HL-60 (cell line): ENCODE measurements at regions not wholly inside any gene's neighbourhood (a gene's known extent, or its start where the extent isn't known, plus 50 kb on each side); places are given as distances from the start of the nearest gene placed in this dataset.

Experiments used
- POLR2AphosphoS5 ChIP-seq: IDR thresholded peaks from 2 replicates; pipeline ENCODE4 v1.6.1; 2012; ENCODE audit warnings: low read depth
- TF ChIP-seq, protein P1 (sequence below): IDR thresholded peaks from one replicate; pipeline ENCODE4 v1.5.1; 2011; ENCODE audit warnings: low read length, control low read depth, inconsistent platforms; ENCODE audit not compliant: insufficient read depth

DNA sequence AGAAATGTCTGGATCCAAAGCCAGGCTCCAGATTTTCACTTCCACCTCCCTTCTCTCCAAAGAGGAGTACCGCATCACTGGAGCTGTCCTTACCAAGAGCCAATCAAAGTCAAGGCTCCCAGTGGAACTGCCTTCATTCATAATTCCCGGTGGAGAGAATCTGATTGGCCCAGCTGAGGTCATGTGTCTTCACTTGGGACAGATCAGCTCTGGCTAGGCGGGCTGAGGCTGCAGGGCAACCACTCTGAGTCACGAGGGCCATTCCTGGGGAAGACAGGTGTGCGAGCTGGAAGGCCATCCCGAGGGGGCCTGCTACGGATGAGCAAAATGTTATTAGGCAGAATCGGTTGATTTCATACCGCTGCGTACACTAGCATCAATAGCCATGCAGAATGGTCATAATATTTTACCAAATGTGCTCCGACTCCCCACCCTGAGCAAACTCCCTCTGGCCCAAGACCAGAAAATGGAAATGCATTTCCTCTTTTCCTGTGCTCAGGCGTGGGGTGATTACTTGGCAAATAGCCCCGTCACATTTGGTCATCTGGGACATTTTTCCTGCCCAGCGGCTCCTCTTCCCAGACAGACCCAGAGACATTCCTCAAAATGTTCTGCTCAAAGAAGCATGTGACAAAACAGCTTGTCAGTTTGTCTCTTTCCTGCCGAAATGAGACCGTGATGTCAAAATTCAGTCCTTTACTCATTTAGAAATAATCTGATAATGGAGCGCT lies 111.1 kb downstream of the AIPL1 start:
- TF ChIP-seq, protein P1, sequence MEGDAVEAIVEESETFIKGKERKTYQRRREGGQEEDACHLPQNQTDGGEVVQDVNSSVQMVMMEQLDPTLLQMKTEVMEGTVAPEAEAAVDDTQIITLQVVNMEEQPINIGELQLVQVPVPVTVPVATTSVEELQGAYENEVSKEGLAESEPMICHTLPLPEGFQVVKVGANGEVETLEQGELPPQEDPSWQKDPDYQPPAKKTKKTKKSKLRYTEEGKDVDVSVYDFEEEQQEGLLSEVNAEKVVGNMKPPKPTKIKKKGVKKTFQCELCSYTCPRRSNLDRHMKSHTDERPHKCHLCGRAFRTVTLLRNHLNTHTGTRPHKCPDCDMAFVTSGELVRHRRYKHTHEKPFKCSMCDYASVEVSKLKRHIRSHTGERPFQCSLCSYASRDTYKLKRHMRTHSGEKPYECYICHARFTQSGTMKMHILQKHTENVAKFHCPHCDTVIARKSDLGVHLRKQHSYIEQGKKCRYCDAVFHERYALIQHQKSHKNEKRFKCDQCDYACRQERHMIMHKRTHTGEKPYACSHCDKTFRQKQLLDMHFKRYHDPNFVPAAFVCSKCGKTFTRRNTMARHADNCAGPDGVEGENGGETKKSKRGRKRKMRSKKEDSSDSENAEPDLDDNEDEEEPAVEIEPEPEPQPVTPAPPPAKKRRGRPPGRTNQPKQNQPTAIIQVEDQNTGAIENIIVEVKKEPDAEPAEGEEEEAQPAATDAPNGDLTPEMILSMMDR: no peak
- TF ChIP-seq POLR2AphosphoS5: no peak
